ENCODE measurements at regions not wholly inside any gene's neighbourhood (a gene's known extent, or its start where the extent isn't known, plus 50 kb on each side); places are given as distances from the start of the nearest gene placed in this dataset.
"Not testable (repeated sequence)": the region's sequence is repeated elsewhere in the genome, so short reads cannot be mapped to it uniquely, and the experiment has no call there.

DNA sequence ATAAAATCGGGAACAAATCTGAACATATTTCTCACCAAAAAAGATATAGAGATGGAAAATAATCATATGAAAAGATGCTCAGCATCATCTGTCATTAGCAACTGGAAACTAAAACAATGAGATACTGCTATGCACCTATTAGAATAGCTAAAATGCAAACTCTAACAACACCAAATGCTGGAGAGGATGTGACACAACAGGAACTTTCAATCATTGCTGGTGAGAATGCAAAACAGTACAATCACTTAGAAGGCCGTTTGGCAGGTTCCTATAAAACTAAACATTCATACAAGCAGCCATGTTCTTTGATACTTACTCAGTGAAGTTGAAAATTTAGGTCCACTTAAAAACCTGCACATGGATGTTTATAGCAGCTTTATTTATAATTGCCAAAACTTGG, 67.0 kb downstream of the FAM50B start:
- Mint-ChIP-seq H3K36me3 (ENCODE audit: insufficient read depth, unreplicated experiment) (peaks cover 27% of the 10 kb centered on the region), H3K27ac (ENCODE audit: unreplicated experiment) (no peak overlapping the region), H3K9me3 (ENCODE audit: unreplicated experiment) (peaks cover 19% of the 10 kb centered on the region), H3K27me3 (ENCODE audit: insufficient read depth, unreplicated experiment) (no peaks in the 10 kb centered on the region), H3K4me3 (ENCODE audit: unreplicated experiment) (no peak overlapping the region), H3K4me1 (ENCODE audit: low read depth, unreplicated experiment) (peaks cover 23% of the 10 kb centered on the region)
- no TSS peak for BruUV-seq (replicated peaks)
- peaks cover 54% of the 10 kb centered on the region for H3K9me3 ChIP-seq
- DNase-seq = no peak
- ChIA-PET POLR2A (no interaction called here), CTCF (no interaction called here)
- H3K27me3 ChIP-seq (replicated peaks; ENCODE audit: control insufficient read depth, insufficient read depth, low read length) = no peaks in the 10 kb centered on the region
- TF ChIP-seq, protein P1, sequence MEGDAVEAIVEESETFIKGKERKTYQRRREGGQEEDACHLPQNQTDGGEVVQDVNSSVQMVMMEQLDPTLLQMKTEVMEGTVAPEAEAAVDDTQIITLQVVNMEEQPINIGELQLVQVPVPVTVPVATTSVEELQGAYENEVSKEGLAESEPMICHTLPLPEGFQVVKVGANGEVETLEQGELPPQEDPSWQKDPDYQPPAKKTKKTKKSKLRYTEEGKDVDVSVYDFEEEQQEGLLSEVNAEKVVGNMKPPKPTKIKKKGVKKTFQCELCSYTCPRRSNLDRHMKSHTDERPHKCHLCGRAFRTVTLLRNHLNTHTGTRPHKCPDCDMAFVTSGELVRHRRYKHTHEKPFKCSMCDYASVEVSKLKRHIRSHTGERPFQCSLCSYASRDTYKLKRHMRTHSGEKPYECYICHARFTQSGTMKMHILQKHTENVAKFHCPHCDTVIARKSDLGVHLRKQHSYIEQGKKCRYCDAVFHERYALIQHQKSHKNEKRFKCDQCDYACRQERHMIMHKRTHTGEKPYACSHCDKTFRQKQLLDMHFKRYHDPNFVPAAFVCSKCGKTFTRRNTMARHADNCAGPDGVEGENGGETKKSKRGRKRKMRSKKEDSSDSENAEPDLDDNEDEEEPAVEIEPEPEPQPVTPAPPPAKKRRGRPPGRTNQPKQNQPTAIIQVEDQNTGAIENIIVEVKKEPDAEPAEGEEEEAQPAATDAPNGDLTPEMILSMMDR (IDR thresholded peaks at IDR 0.05; ENCODE audit: insufficient read depth in 1 of 2, low read depth in 1 of 2, low read length in 1 of 2, severe bottlenecking in 1 of 2, unreplicated experiment in 1 of 2) = no peak
- peaks cover 33% of the 10 kb centered on the region for H3K4me1 ChIP-seq
- no peaks in the 10 kb centered on the region; the same call in 1 of the 2 replicates for H3K36me3 ChIP-seq (ENCODE audit: control insufficient read depth, insufficient read depth, low read length)
- H3K4me3 ChIP-seq (ENCODE audit: low read depth, low read length) = no peak overlapping the region
- intact Hi-C loops (cut with micrococcal nuclease; ENCODE audit: unreplicated experiment) = no loop called here

DNA sequence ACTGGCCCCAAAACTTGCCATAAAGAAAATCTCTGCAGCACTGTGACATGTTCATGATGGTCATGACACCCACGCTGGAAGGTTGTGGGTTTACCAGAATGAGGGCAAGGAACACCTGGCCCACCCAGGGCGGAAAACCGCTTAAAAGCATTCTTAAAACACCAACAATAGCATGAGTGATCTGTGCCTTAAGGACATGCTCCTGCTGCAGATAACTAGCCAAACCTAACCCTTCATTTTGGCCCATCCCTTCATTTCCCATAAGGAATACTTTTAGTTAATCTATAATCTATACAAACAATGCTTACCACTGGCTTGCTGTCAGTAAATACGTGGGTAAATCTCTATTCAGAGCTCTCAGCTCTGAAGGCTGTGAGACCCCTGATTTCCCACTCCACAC, 67.6 kb downstream of the FAM50B start:
- CTCF ChIA-PET = not testable (repeated sequence)

DNA sequence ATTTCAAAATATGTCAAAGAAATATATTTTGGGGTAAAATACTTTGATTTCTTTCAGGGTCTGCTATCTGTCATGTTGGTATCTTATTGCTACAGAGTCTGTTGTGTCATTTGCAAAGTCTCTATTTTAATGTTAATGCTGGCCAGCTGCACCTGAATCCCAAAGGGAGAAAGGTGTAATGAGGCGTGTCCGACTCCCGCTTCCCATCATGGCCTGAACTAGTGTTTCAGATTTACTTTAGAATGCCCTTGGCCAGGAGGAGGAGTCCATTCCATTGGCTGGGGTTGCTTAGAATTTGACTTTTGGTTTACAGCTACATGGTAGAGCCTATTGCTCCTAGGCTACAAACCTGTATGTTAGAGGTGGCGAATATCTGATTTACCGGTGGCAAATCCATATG, 69.3 kb downstream of the FAM50B start:
- Mint-ChIP-seq H3K9me3 (ENCODE audit: unreplicated experiment) (peaks cover 7% of the 10 kb centered on the region), H3K4me3 (ENCODE audit: unreplicated experiment) (no peak overlapping the region), H3K36me3 (ENCODE audit: insufficient read depth, unreplicated experiment) (peaks cover 6% of the 10 kb centered on the region), H3K27ac (ENCODE audit: unreplicated experiment) (no peak overlapping the region), H3K4me1 (ENCODE audit: low read depth, unreplicated experiment) (peaks cover under 1% of the 10 kb centered on the region), H3K27me3 (ENCODE audit: insufficient read depth, unreplicated experiment) (no peaks in the 10 kb centered on the region)
- DNase-seq = no peak
- TF ChIP-seq, protein P1 (IDR thresholded peaks at IDR 0.05; ENCODE audit: insufficient read depth in 1 of 2, low read depth in 1 of 2, low read length in 1 of 2, severe bottlenecking in 1 of 2, unreplicated experiment in 1 of 2) = no peak
- H3K27me3 ChIP-seq (replicated peaks; ENCODE audit: control insufficient read depth, insufficient read depth, low read length) = no peaks in the 10 kb centered on the region
- ChIA-PET POLR2A (no interaction called here), CTCF (no interaction called here)
- no peak overlapping the region for H3K4me3 ChIP-seq (ENCODE audit: low read depth, low read length)
- intact Hi-C loops (cut with micrococcal nuclease; ENCODE audit: unreplicated experiment) = no loop called here
- no TSS peak for BruUV-seq (replicated peaks)
- H3K36me3 ChIP-seq (ENCODE audit: control insufficient read depth, insufficient read depth, low read length) = no peaks in the 10 kb centered on the region; the same call in 1 of the 2 replicates
- peaks cover 10% of the 10 kb centered on the region for H3K4me1 ChIP-seq
- peaks cover 40% of the 10 kb centered on the region for H3K9me3 ChIP-seq

More for the DNA sequence above, 67.6 kb downstream of the FAM50B start:
- H3K36me3 ChIP-seq (ENCODE audit: control insufficient read depth, insufficient read depth, low read length); H3K27me3 Mint-ChIP-seq (ENCODE audit: insufficient read depth, unreplicated experiment); BruUV-seq (replicated peaks); DNase-seq; H3K4me3 ChIP-seq (ENCODE audit: low read depth, low read length); POLR2A ChIA-PET; H3K27me3 ChIP-seq (replicated peaks; ENCODE audit: control insufficient read depth, insufficient read depth, low read length); intact Hi-C loops (cut with micrococcal nuclease; ENCODE audit: unreplicated experiment); H3K27ac Mint-ChIP-seq (ENCODE audit: unreplicated experiment); H3K4me3 Mint-ChIP-seq (ENCODE audit: unreplicated experiment): not testable (repeated sequence)
- peaks cover 14% of the 10 kb centered on the region for H3K9me3 Mint-ChIP-seq (ENCODE audit: unreplicated experiment)
- Histone ChIP-seq H3K9me3 (peaks cover 54% of the 10 kb centered on the region), H3K4me1 (peaks cover 27% of the 10 kb centered on the region)
- peaks cover 21% of the 10 kb centered on the region for H3K36me3 Mint-ChIP-seq (ENCODE audit: insufficient read depth, unreplicated experiment)
- H3K4me1 Mint-ChIP-seq (ENCODE audit: low read depth, unreplicated experiment) = peaks cover 18% of the 10 kb centered on the region

DNA sequence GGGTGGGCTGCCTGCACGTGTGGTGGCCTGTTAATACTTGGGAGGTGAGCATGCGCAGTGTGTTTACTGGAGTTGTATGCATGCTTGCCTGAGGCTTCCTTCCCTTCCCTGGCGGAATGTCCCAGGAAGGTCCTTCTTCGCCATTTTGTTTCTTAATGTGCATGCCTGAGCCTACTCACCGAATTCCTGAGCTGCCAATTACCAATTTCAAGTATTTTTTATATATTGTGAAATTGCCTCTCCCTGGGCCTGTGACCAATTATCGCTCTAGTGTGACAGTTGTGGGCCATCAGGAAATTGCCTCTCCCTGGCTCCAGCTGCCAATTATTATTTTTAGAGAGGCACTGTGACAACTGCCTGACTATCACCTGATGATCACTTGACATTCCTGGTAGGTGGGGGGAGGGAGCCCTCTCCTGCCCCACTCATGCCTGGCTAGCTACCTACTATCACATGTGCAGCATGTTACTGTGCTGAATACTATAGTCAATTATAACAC, 70.0 kb downstream of the FAM50B start:
- ChIA-PET POLR2A (no interaction called here), CTCF (no interaction called here)
- Mint-ChIP-seq H3K4me1 (ENCODE audit: low read depth, unreplicated experiment) (no peaks in the 10 kb centered on the region), H3K9me3 (ENCODE audit: unreplicated experiment) (peaks cover 7% of the 10 kb centered on the region), H3K27me3 (ENCODE audit: insufficient read depth, unreplicated experiment) (no peaks in the 10 kb centered on the region), H3K27ac (ENCODE audit: unreplicated experiment) (no peak overlapping the region), H3K36me3 (ENCODE audit: insufficient read depth, unreplicated experiment) (peaks cover 6% of the 10 kb centered on the region), H3K4me3 (ENCODE audit: unreplicated experiment) (no peak overlapping the region)
- Histone ChIP-seq H3K36me3 (ENCODE audit: control insufficient read depth, insufficient read depth, low read length) (no peaks in the 10 kb centered on the region; the same call in 1 of the 2 replicates), H3K27me3 (replicated peaks; ENCODE audit: control insufficient read depth, insufficient read depth, low read length) (no peaks in the 10 kb centered on the region), H3K4me1 (peaks cover 3% of the 10 kb centered on the region), H3K9me3 (peaks cover 35% of the 10 kb centered on the region), H3K4me3 (ENCODE audit: low read depth, low read length) (no peak overlapping the region)
- TF ChIP-seq, protein P1 (IDR thresholded peaks at IDR 0.05; ENCODE audit: insufficient read depth in 1 of 2, low read depth in 1 of 2, low read length in 1 of 2, severe bottlenecking in 1 of 2, unreplicated experiment in 1 of 2) = no peak
- BruUV-seq (replicated peaks) = no TSS peak
- DNase-seq = no peak
- intact Hi-C loops (cut with micrococcal nuclease; ENCODE audit: unreplicated experiment) = no loop called here

Measured in Caco-2 (cell line).